IPS DF 4.7 (cell line): ENCODE measurements at regions not wholly inside any gene's neighbourhood (a gene's known extent, or its start where the extent isn't known, plus 50 kb on each side); places are given as distances from the start of the nearest gene placed in this dataset.
"Not testable (repeated sequence)": the region's sequence is repeated elsewhere in the genome, so short reads cannot be mapped to it uniquely, and the experiment has no call there.

Source experiments
- DNase-seq: peaks from one replicate; pipeline ENCODE4 v3.0.0-alpha.2; 2013; ENCODE audit warnings: low spot score; ENCODE audit errors: extremely low read depth

DNA sequence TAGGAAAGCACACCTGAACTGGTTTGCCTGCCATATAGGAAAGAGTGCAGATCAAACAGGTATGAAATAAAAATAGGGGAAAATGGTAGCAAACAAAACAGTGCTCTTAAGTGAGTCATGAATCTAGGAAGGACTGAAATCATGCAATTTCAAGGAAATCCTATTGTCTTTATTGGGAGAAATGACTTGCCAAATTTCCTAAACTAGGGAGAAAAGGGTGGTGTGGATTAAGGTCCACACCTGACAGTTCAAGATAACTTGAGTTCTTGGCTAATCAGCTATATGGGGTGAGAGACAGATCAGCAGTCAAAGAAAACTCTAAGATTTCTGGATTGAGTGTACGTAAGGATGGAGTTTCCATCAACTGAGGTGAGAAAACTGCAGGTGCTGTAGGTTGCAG is 101.1 kb downstream of the PRKAB2 start:
- no peak for DNase-seq

GRCh38 chr1:147062956-147063355 is 109.3 kb downstream of the PRKAB2 start:
- DNase-seq = no peak

GRCh38 chr1:147061880-147062279 is 110.4 kb downstream of the PRKAB2 start:
- not testable (repeated sequence) for DNase-seq

GRCh38 chr1:147053269-147053668 is 115.1 kb downstream of the NBPF12 start:
- DNase-seq = no peak

GRCh38 chr1:147052677-147053076 is 114.6 kb downstream of the NBPF12 start:
- DNase-seq = no peak

DNA sequence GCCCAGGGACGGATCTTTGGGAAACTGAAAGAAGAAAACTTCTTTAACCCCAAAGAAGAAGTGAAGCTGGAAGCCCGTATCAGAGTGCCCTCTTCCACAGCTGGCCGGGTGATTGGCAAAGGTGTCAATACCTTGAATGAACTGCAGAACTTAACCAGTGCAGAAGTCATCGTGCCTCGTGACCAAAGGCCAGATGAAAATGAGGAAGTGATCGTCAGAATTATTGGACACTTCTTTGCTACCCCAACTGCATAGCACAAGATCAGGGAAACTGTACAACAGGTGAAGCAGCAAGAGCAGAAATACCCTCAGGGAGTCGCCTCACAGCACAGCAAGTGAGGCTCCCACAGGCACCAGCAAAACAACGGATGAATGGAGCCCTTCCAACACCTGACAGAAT is 114.0 kb downstream of the NBPF12 start:
- no peak for DNase-seq

DNA sequence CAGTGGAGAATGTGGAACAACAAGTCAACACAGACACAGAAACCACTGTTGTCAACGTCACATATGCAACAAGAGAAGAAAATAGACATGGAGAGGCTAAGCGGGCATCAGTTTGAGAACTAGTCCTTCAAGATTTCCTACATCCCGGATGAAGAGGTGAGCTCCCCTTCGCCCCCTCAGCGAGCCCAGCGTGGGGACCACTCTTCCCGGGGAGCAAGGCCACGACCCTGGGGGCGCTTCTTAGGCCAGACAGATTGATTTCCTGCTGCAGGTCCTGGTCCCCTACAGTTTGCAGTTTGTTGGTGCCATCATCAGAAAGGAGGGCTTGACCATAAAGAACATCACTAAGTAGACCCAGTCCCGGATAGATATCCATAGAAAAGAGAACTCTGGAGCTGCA is 113.0 kb downstream of the NBPF12 start:
- no peak for DNase-seq

GRCh38 chr1:147050654-147051053 is 112.5 kb downstream of the NBPF12 start:
- no peak for DNase-seq

DNA sequence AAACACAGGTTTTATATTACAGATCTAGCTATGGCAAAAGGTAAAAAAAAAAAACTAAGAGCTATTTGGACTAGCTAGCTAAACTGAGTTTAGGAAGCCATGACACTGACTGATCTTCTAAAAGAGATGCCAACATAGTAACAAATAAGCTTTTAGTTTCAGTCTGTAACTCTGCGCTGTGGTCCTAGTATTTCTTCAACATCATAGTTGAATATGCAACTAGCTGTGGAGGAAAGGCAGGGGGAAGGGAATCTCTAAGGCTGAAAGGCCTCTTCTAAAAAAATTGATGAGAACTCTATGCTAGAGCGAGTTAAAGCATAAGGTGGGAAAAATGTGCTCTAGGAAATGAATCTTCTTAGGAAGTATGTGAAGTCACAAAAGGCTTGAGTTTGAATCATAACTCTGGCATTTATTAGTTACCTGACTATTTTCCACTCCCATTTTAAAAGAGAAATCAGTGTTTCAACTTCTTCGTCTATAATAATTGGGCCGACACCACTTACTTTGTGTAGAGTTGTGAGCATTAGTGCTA is 108.8 kb downstream of the NBPF12 start:
- not testable (repeated sequence) for DNase-seq

DNA sequence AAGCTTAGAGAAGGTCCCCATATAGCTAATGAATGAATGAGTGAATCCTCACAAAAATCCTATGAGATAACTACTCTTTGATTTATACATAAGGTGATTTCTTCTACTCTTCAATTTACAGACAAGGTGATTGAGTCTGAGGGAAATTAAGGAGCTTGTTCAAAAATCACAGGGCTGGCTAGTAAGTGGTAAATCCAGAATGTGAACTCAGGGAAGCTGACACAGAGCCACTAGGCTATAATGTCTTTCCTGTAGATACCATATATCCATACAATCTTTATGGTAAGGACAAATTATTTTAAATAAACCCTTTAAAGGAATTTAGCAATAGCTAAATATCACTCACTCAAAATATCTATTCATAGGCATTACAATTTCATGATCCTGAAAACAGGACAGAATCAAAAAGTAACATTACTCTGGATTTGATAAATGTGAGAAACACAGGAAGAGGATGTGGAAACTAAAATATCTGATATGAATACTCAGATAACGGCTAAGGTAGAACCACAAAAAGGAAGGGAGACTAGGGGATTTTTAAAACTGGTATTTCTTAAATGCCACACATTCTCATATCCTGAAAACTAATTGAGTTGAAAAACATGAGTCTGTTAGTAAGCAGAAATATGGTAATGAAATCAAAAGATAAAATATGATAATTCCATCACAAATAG is 108.2 kb downstream of the NBPF12 start:
- DNase-seq = no peak
